Fibroblast of lung (primary cell): ENCODE measurements at regions not wholly inside any gene's neighbourhood (a gene's known extent, or its start where the extent isn't known, plus 50 kb on each side); places are given as distances from the start of the nearest gene placed in this dataset.

Source experiments
- CTCF ChIP-seq, 2 donors: IDR thresholded peaks in 1 of 2; conservative IDR thresholded peaks in 1 of 2; 1 replicate in 1 of 2; 2 replicates in 1 of 2; pipeline ENCODE4 v1.5.1; 2011 to 2012; ENCODE audit warnings: low read length in 2 of 2, control low read depth in 1 of 2, inconsistent platforms in 1 of 2, low read depth in 1 of 2, mild to moderate bottlenecking in 1 of 2
- EZH2 ChIP-seq: IDR thresholded peaks from 2 replicates; pipeline ENCODE4 v1.5.1; 2012; ENCODE audit warnings: low read length, control low read depth, mild to moderate bottlenecking; ENCODE audit errors: missing control alignments

- no peak for TF ChIP-seq CTCF (conservative IDR thresholded peaks at IDR 0.05 in 1 of 2, IDR thresholded peaks at IDR 0.05 in 1 of 2; ENCODE audit: low read depth in 1 of 2, low read length in 2 of 2)
- no peak for TF ChIP-seq EZH2
These were observed 339.0 kb downstream of the GATA3 start for GRCh38 chr10:8393531-8393930.
